T follicular helper cell (primary cell): ENCODE measurements at regions not wholly inside any gene's neighbourhood (a gene's known extent, or its start where the extent isn't known, plus 50 kb on each side); places are given as distances from the start of the nearest gene placed in this dataset.
"Not testable (repeated sequence)": the region's sequence is repeated elsewhere in the genome, so short reads cannot be mapped to it uniquely, and the experiment has no call there.

Experiments used
- DNase-seq: peaks from one replicate; pipeline ENCODE4 v3.0.0-alpha.2; 2020; ENCODE audit warnings: low read depth

DNA sequence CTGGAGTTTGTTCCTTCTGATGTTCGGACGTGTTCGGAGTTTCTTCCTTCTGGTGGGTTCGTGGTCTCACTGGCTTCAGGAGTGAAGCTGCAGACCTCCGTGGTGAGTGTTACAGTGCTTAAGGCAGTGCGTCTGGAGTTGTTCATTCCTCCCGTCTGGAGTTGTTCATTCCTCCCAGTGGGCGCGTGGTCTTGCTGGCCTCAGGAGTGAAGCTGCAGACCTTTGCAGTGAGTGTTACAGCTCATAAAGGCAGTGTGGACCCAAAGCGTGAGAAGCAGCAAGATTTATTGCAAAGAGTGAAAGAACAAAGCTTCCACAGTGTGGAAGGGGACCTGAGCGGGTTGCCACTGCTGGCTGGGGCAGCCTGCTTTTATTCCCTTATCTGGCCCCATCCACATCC lies 63.4 kb upstream of the DDHD1 start:
- DNase-seq, result not testable (repeated sequence)

- DNase-seq, result no peak
Observed at GRCh38 chr14:53215101-53215500, 62.0 kb upstream of the DDHD1 start.

- DNase-seq, result no peak
Observed at GRCh38 chr14:53214384-53214783, 61.3 kb upstream of the DDHD1 start.

- DNase-seq, result no peak
Observed at GRCh38 chr14:53213761-53214160, 60.6 kb upstream of the DDHD1 start.

DNA sequence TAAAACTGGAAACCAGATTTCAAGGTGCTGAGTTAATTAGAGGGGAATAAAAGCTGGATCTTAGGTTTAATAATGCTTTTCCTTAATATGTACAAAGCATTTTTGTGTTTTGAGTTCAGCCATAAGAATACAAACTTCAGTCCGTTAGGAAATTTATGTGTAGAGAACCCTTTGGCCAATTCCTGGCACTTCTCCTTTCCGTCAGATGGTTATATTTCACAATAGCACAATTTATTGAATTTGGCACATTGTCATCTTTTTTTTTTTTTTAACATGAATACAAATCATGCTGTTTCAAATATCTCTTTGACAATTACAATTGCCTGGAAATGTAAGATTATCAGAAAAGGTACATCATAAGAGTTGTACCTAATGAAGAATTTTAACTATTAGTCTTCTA lies 56.2 kb upstream of the DDHD1 start:
- DNase-seq, result no peak
